ENCODE measurements at regions not wholly inside any gene's neighbourhood (a gene's known extent, or its start where the extent isn't known, plus 50 kb on each side); places are given as distances from the start of the nearest gene placed in this dataset.

- TF ChIP-seq ZNF777 (tag by site-specific recombination; IDR thresholded peaks at IDR 0.05; ENCODE audit: borderline replicate concordance), result no peak
- no peak for TF ChIP-seq ZNF529 (tag by site-specific recombination; IDR thresholded peaks at IDR 0.05; ENCODE audit: insufficient replicate concordance)
- no peak for TF ChIP-seq ZNF112 (tag by site-specific recombination; IDR thresholded peaks at IDR 0.05)
- TF ChIP-seq, protein P1, sequence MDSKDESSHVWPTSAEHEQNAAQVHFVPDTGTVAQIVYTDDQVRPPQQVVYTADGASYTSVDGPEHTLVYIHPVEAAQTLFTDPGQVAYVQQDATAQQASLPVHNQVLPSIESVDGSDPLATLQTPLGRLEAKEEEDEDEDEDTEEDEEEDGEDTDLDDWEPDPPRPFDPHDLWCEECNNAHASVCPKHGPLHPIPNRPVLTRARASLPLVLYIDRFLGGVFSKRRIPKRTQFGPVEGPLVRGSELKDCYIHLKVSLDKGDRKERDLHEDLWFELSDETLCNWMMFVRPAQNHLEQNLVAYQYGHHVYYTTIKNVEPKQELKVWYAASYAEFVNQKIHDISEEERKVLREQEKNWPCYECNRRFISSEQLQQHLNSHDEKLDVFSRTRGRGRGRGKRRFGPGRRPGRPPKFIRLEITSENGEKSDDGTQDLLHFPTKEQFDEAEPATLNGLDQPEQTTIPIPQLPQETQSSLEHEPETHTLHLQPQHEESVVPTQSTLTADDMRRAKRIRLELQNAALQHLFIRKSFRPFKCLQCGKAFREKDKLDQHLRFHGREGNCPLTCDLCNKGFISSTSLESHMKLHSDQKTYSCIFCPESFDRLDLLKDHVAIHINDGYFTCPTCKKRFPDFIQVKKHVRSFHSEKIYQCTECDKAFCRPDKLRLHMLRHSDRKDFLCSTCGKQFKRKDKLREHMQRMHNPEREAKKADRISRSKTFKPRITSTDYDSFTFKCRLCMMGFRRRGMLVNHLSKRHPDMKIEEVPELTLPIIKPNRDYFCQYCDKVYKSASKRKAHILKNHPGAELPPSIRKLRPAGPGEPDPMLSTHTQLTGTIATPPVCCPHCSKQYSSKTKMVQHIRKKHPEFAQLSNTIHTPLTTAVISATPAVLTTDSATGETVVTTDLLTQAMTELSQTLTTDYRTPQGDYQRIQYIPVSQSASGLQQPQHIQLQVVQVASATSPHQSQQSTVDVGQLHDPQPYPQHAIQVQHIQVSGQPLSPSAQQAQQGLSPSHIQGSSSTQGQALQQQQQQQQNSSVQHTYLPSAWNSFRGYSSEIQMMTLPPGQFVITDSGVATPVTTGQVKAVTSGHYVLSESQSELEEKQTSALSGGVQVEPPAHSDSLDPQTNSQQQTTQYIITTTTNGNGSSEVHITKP (tag by site-specific recombination; IDR thresholded peaks at IDR 0.05), result peak; percentile 57
- TF ChIP-seq MEIS1 (CRISPR knock-in tag; IDR thresholded peaks at IDR 0.05; ENCODE audit: borderline replicate concordance), result no peak
- CTCF ChIA-PET, result interaction anchor here (0.7 to 1.2 kb wide), 3 partner anchors 139 to 178 kb away, joined by 3 to 4 read pairs (median 3); no protein-coding TSS in a partner anchor
Measured at GRCh38 chr6:167211881-167212712, 54.3 kb upstream of the GPR31 start.

GRCh38 chr6:167212713-167213005 is 54.9 kb upstream of the GPR31 start:
- Histone ChIP-seq H3K4me3 (ENCODE audit: low read depth, low read length) (no peak overlapping the region), H3K4me1 (ENCODE audit: control insufficient read depth, insufficient read depth, low read length) (no peaks in the 10 kb centered on the region), H3K9me3 (ENCODE audit: control insufficient read depth, insufficient read depth, low read depth, low read length) (no peaks in the 10 kb centered on the region), H3K27ac (ENCODE audit: extremely low read depth, low read depth, low read length) (no peak overlapping the region), H3K36me3 (ENCODE audit: control insufficient read depth in 2 of 2, insufficient read depth in 1 of 2, low read length in 2 of 2) (no peaks in the 10 kb centered on the region)
- ChIA-PET CTCF (interaction anchor here (0.9 to 1.2 kb wide), 2 partner anchors 139 to 178 kb away, joined by 3 to 4 read pairs; no protein-coding TSS in a partner anchor), POLR2A (no interaction called here)
- no peak for TF ChIP-seq ZNF707 (tag by site-specific recombination; IDR thresholded peaks at IDR 0.05)
- TF ChIP-seq, protein P2, sequence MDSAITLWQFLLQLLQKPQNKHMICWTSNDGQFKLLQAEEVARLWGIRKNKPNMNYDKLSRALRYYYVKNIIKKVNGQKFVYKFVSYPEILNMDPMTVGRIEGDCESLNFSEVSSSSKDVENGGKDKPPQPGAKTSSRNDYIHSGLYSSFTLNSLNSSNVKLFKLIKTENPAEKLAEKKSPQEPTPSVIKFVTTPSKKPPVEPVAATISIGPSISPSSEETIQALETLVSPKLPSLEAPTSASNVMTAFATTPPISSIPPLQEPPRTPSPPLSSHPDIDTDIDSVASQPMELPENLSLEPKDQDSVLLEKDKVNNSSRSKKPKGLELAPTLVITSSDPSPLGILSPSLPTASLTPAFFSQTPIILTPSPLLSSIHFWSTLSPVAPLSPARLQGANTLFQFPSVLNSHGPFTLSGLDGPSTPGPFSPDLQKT (IDR thresholded peaks at IDR 0.05; ENCODE audit: borderline replicate concordance, low read depth, low read length), result no peak
- TF ChIP-seq ZNF600 (tag by site-specific recombination; IDR thresholded peaks at IDR 0.05), result no peak
- TF ChIP-seq, protein P3, sequence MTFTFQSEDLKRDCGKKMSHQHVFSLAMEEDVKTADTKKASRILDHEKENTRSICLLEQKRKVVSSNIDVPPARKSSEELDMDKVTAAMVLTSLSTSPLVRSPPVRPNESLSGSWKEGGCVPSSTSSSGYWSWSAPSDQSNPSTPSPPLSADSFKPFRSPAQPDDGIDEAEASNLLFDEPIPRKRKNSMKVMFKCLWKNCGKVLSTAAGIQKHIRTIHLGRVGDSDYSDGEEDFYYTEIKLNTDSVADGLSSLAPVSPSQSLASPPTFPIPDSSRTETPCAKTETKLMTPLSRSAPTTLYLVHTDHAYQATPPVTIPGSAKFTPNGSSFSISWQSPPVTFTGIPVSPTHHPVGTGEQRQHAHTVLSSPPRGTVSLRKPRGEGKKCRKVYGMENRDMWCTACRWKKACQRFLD (tag by site-specific recombination; IDR thresholded peaks at IDR 0.05), result no peak
- no peak for TF ChIP-seq REST (tag by site-specific recombination; IDR thresholded peaks at IDR 0.05)
- TF ChIP-seq, protein P4, sequence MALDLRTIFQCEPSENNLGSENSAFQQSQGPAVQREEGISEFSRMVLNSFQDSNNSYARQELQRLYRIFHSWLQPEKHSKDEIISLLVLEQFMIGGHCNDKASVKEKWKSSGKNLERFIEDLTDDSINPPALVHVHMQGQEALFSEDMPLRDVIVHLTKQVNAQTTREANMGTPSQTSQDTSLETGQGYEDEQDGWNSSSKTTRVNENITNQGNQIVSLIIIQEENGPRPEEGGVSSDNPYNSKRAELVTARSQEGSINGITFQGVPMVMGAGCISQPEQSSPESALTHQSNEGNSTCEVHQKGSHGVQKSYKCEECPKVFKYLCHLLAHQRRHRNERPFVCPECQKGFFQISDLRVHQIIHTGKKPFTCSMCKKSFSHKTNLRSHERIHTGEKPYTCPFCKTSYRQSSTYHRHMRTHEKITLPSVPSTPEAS (tag by site-specific recombination; IDR thresholded peaks at IDR 0.05), result no peak
- TF ChIP-seq REPIN1 (tag by site-specific recombination; IDR thresholded peaks at IDR 0.05; ENCODE audit: low read depth), result no peak
- no peak for TF ChIP-seq ZNF184 (tag by site-specific recombination; IDR thresholded peaks at IDR 0.05)
- TF ChIP-seq ZNF555 (tag by site-specific recombination; conservative IDR thresholded peaks at IDR 0.05), result no peak
- TF ChIP-seq INSM2 (tag by site-specific recombination; IDR thresholded peaks at IDR 0.05), result no peak
- TF ChIP-seq GLIS1 (tag by site-specific recombination; IDR thresholded peaks at IDR 0.05), result no peak
- TF ChIP-seq ZNF544 (tag by site-specific recombination; IDR thresholded peaks at IDR 0.05), result no peak
- TF ChIP-seq, protein P5, sequence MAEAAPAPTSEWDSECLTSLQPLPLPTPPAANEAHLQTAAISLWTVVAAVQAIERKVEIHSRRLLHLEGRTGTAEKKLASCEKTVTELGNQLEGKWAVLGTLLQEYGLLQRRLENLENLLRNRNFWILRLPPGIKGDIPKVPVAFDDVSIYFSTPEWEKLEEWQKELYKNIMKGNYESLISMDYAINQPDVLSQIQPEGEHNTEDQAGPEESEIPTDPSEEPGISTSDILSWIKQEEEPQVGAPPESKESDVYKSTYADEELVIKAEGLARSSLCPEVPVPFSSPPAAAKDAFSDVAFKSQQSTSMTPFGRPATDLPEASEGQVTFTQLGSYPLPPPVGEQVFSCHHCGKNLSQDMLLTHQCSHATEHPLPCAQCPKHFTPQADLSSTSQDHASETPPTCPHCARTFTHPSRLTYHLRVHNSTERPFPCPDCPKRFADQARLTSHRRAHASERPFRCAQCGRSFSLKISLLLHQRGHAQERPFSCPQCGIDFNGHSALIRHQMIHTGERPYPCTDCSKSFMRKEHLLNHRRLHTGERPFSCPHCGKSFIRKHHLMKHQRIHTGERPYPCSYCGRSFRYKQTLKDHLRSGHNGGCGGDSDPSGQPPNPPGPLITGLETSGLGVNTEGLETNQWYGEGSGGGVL (tag by site-specific recombination; IDR thresholded peaks at IDR 0.05), result no peak
- TF ChIP-seq ZNF776 (tag by site-specific recombination; IDR thresholded peaks at IDR 0.05; ENCODE audit: borderline replicate concordance), result no peak

More at GRCh38 chr6:167211881-167212712, 54.3 kb upstream of the GPR31 start:
- H3K36me3 ChIP-seq (ENCODE audit: control insufficient read depth in 2 of 2, insufficient read depth in 1 of 2, low read length in 2 of 2), result no peaks in the 10 kb centered on the region
- no peaks in the 10 kb centered on the region for H3K9me3 ChIP-seq (ENCODE audit: control insufficient read depth, insufficient read depth, low read depth, low read length)
- H3K27ac ChIP-seq (ENCODE audit: extremely low read depth, low read depth, low read length), result no peak overlapping the region
- H3K4me1 ChIP-seq (ENCODE audit: control insufficient read depth, insufficient read depth, low read length), result no peaks in the 10 kb centered on the region
- POLR2A ChIA-PET, result no interaction called here
- no peak overlapping the region for H3K4me3 ChIP-seq (ENCODE audit: low read depth, low read length)
